ENCODE measurements at regions not wholly inside any gene's neighbourhood (a gene's known extent, or its start where the extent isn't known, plus 50 kb on each side); places are given as distances from the start of the nearest gene placed in this dataset.

DNA sequence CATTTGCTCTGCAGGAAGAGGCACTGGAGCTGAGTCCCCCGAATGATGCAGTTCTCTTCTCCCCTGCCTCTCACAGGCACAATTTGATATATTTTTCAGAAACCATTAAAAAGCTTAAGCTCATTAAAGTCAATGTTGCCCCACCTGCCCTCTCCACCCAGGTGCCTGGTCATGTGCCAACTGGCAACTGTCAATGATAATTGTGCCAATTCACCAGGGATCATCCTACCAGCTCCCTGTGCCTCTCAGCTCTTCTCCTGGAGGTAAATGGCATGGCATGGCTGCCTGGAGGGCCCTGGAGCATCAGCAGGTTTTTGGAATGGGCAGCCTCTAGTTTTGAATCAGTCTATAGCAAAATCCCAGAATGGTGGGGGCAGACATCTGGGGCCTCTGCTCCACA is 279.6 kb upstream of the ID2 start:
- TF ChIP-seq, protein P1, sequence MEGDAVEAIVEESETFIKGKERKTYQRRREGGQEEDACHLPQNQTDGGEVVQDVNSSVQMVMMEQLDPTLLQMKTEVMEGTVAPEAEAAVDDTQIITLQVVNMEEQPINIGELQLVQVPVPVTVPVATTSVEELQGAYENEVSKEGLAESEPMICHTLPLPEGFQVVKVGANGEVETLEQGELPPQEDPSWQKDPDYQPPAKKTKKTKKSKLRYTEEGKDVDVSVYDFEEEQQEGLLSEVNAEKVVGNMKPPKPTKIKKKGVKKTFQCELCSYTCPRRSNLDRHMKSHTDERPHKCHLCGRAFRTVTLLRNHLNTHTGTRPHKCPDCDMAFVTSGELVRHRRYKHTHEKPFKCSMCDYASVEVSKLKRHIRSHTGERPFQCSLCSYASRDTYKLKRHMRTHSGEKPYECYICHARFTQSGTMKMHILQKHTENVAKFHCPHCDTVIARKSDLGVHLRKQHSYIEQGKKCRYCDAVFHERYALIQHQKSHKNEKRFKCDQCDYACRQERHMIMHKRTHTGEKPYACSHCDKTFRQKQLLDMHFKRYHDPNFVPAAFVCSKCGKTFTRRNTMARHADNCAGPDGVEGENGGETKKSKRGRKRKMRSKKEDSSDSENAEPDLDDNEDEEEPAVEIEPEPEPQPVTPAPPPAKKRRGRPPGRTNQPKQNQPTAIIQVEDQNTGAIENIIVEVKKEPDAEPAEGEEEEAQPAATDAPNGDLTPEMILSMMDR (IDR thresholded peaks at IDR 0.05; ENCODE audit: poor library complexity, severe bottlenecking) = no peak
- no peak for TF ChIP-seq SMC3 (conservative IDR thresholded peaks at IDR 0.05; ENCODE audit: poor library complexity)
- TF ChIP-seq POLR2AphosphoS5 (IDR thresholded peaks at IDR 0.05) = no peak
- no peak for TF ChIP-seq EP300 (conservative IDR thresholded peaks at IDR 0.05; ENCODE audit: poor library complexity, severe bottlenecking)
- no peak for TF ChIP-seq RAD21 (conservative IDR thresholded peaks at IDR 0.05)
- TF ChIP-seq, protein P2, sequence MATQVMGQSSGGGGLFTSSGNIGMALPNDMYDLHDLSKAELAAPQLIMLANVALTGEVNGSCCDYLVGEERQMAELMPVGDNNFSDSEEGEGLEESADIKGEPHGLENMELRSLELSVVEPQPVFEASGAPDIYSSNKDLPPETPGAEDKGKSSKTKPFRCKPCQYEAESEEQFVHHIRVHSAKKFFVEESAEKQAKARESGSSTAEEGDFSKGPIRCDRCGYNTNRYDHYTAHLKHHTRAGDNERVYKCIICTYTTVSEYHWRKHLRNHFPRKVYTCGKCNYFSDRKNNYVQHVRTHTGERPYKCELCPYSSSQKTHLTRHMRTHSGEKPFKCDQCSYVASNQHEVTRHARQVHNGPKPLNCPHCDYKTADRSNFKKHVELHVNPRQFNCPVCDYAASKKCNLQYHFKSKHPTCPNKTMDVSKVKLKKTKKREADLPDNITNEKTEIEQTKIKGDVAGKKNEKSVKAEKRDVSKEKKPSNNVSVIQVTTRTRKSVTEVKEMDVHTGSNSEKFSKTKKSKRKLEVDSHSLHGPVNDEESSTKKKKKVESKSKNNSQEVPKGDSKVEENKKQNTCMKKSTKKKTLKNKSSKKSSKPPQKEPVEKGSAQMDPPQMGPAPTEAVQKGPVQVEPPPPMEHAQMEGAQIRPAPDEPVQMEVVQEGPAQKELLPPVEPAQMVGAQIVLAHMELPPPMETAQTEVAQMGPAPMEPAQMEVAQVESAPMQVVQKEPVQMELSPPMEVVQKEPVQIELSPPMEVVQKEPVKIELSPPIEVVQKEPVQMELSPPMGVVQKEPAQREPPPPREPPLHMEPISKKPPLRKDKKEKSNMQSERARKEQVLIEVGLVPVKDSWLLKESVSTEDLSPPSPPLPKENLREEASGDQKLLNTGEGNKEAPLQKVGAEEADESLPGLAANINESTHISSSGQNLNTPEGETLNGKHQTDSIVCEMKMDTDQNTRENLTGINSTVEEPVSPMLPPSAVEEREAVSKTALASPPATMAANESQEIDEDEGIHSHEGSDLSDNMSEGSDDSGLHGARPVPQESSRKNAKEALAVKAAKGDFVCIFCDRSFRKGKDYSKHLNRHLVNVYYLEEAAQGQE (IDR thresholded peaks at IDR 0.05; ENCODE audit: borderline replicate concordance) = no peak
- no peak for TF ChIP-seq TAF1 (IDR thresholded peaks at IDR 0.05; ENCODE audit: low read depth)
- no peak for TF ChIP-seq EZH2 (IDR thresholded peaks at IDR 0.05; ENCODE audit: borderline replicate concordance, insufficient read depth, low read length, poor library complexity, severe bottlenecking)

Measured in neural cell (in vitro differentiated cells).